H1 (cell line): ENCODE measurements at regions not wholly inside any gene's neighbourhood (a gene's known extent, or its start where the extent isn't known, plus 50 kb on each side); places are given as distances from the start of the nearest gene placed in this dataset.

ENCODE experiments used
- CTCF ChIP-seq, 3 experiments: IDR thresholded peaks; 1 replicate in 2 of 3; 2 replicates in 1 of 3; pipeline versions ENCODE4 v1.5.1 to v1.6.1; 2011; ENCODE audit warnings: low read length in 3 of 3, mild to moderate bottlenecking in 3 of 3, inconsistent platforms in 2 of 3, low read depth in 1 of 3, moderate library complexity in 1 of 3; ENCODE audit not compliant: insufficient read depth in 1 of 3; ENCODE audit errors: control extremely low read depth in 1 of 3
- EZH2 ChIP-seq: fragments of 200-600 bp; sonication (generic); IDR thresholded peaks from 2 replicates; pipeline ENCODE4 v1.7.1; 2012; ENCODE audit warnings: low read depth, mild to moderate bottlenecking, moderate library complexity, low read length, inconsistent platforms; ENCODE audit not compliant: severe bottlenecking
- GABPA ChIP-seq: IDR thresholded peaks from 2 replicates; pipeline ENCODE4 v1.6.1; 2011; ENCODE audit warnings: mild to moderate bottlenecking, low read length, moderate library complexity, borderline replicate concordance; ENCODE audit not compliant: insufficient read depth
- MAFK ChIP-seq: IDR thresholded peaks from 2 replicates; pipeline ENCODE4 v1.6.1; 2012; ENCODE audit warnings: low read depth, mild to moderate bottlenecking, improper control_type of control experiment, low read length
- NRF1 ChIP-seq: IDR thresholded peaks from 2 replicates; pipeline ENCODE4 v1.6.1; 2011; ENCODE audit warnings: mild to moderate bottlenecking, low read depth, low read length, improper control_type of control experiment
- POLR2A ChIP-seq, 2 experiments: IDR thresholded peaks; 1 replicate in 1 of 2; 2 replicates in 1 of 2; pipeline ENCODE4 v1.6.1; 2011; ENCODE audit warnings: low read depth in 2 of 2, low read length in 2 of 2, mild to moderate bottlenecking in 2 of 2; ENCODE audit errors: control extremely low read depth in 1 of 2
- SIN3A ChIP-seq, 2 experiments: IDR thresholded peaks in 1 of 2; conservative IDR thresholded peaks in 1 of 2; 2 replicates each; pipeline ENCODE4 v1.6.1; 2011 to 2012; ENCODE audit warnings: low read length in 2 of 2, improper control_type of control experiment in 1 of 2, low read depth in 1 of 2, mild to moderate bottlenecking in 1 of 2
- TBP ChIP-seq: IDR thresholded peaks from 2 replicates; pipeline ENCODE4 v1.6.1; 2011; ENCODE audit warnings: low read depth, low read length, improper control_type of control experiment

GRCh38 chr7:20896996-20897395 is 110.3 kb upstream of the SP8 start:
- TF ChIP-seq MAFK, result no peak
- no peak for TF ChIP-seq EZH2
- TF ChIP-seq POLR2A (IDR thresholded peaks at IDR 0.05; ENCODE audit: control extremely low read depth in 1 of 2, low read depth in 2 of 2, low read length in 2 of 2), result no peak
- TF ChIP-seq CTCF (IDR thresholded peaks at IDR 0.05; ENCODE audit: control extremely low read depth in 1 of 3, insufficient read depth in 1 of 3, low read depth in 1 of 3, low read length in 3 of 3), result no peak
- TF ChIP-seq NRF1, result no peak
- no peak for TF ChIP-seq TBP
- no peak for TF ChIP-seq GABPA
- no peak for TF ChIP-seq SIN3A (conservative IDR thresholded peaks at IDR 0.05 in 1 of 2, IDR thresholded peaks at IDR 0.05 in 1 of 2; ENCODE audit: low read depth in 1 of 2, low read length in 2 of 2)
